WTC11 (cell line): ENCODE measurements at regions not wholly inside any gene's neighbourhood (a gene's known extent, or its start where the extent isn't known, plus 50 kb on each side); places are given as distances from the start of the nearest gene placed in this dataset.

ENCODE experiments used
- ATAC-seq: fragments of 200-7000 bp; cut with Tn5 transposase; 2 replicates; pipeline ENCODE4 v1.10.0; 2021; ENCODE audit warnings: mild to moderate bottlenecking, moderate library complexity
- CTCF ChIA-PET: fragments of 300-600 bp; sonication (Branson Sonifier 250); formaldehyde crosslinking; loops from one replicate; lab custom pipeline; 2021; ENCODE audit warnings: antibody characterized with exemption; lab: Charles Lee
- POLR2A ChIA-PET: fragments of 350-600 bp; sonication (Branson Sonifier 250); formaldehyde crosslinking; loops from one replicate; lab custom pipeline; 2021; ENCODE audit warnings: antibody characterized with exemption; lab: Charles Lee
- DNase-seq: peaks from one replicate; pipeline ENCODE4 v3.0.0; 2021; ENCODE audit warnings: low spot score
- H3K27ac Mint-ChIP-seq: 2 replicates; pipeline ENCODE4 v1.8.0; 2021; ENCODE audit warnings: mixed read lengths
- H3K27me3 Mint-ChIP-seq: 2 replicates; pipeline ENCODE4 v1.8.0; 2021; ENCODE audit warnings: low read depth, mild to moderate bottlenecking, moderate library complexity, mixed read lengths
- H3K36me3 Mint-ChIP-seq: 2 replicates; pipeline ENCODE4 v1.8.0; 2021; ENCODE audit warnings: mixed read lengths
- H3K4me1 Mint-ChIP-seq: 2 replicates; pipeline ENCODE4 v1.8.0; 2022; ENCODE audit warnings: mixed read lengths
- H3K4me3 Mint-ChIP-seq: 2 replicates; pipeline ENCODE4 v1.8.0; 2021; ENCODE audit warnings: mild to moderate bottlenecking, moderate library complexity, mixed read lengths
- H3K9me3 Mint-ChIP-seq: 2 replicates; pipeline ENCODE4 v1.8.0; 2021; ENCODE audit warnings: mixed read lengths
- E2F4 ChIP-seq: sonication (generic); formaldehyde crosslinking; IDR thresholded peaks from 2 replicates; pipeline ENCODE4 v1.8.1; 2022; ENCODE audit warnings: low read depth, mild to moderate bottlenecking, moderate library complexity, missing genetic modification reagents, borderline replicate concordance
- ELF4 ChIP-seq: sonication (generic); formaldehyde crosslinking; IDR thresholded peaks from 2 replicates; pipeline ENCODE4 v1.8.1; 2022; ENCODE audit warnings: low read depth, mild to moderate bottlenecking, moderate library complexity, missing genetic modification reagents
- ESRRA ChIP-seq: sonication (generic); formaldehyde crosslinking; IDR thresholded peaks from 2 replicates; pipeline ENCODE4 v1.8.1; 2022; ENCODE audit warnings: mild to moderate bottlenecking, missing genetic modification reagents, borderline replicate concordance
- ETV6 ChIP-seq: sonication (generic); formaldehyde crosslinking; IDR thresholded peaks from 2 replicates; pipeline ENCODE4 v1.8.1; 2022; ENCODE audit warnings: mild to moderate bottlenecking, missing genetic modification reagents
- FOXJ3 ChIP-seq: sonication (generic); formaldehyde crosslinking; IDR thresholded peaks from 2 replicates; pipeline ENCODE4 v1.9.0; 2021; ENCODE audit warnings: missing genetic modification reagents, mild to moderate bottlenecking, borderline replicate concordance
- FOXP1 ChIP-seq: sonication (generic); formaldehyde crosslinking; IDR thresholded peaks from 2 replicates; pipeline ENCODE4 v1.8.0; 2022; ENCODE audit warnings: missing genetic modification reagents, mild to moderate bottlenecking, moderate library complexity, borderline replicate concordance
- FOXP4 ChIP-seq: sonication (generic); formaldehyde crosslinking; IDR thresholded peaks from 2 replicates; pipeline ENCODE4 v1.8.0; 2022; ENCODE audit warnings: mild to moderate bottlenecking, missing genetic modification reagents
- GABPB1 ChIP-seq: sonication (generic); formaldehyde crosslinking; IDR thresholded peaks from 2 replicates; pipeline ENCODE4 v1.8.1; 2023; ENCODE audit warnings: mild to moderate bottlenecking, missing genetic modification reagents
- IRF1 ChIP-seq: sonication (generic); formaldehyde crosslinking; IDR thresholded peaks from 2 replicates; pipeline ENCODE4 v1.8.0; 2023; ENCODE audit warnings: missing genetic modification reagents
- MXD4 ChIP-seq: fragments of 250-450 bp; sonication (Bioruptor Pico); IDR thresholded peaks from 2 replicates; pipeline ENCODE4 v1.8.0; 2021; ENCODE audit warnings: mild to moderate bottlenecking, moderate library complexity, borderline replicate concordance
- NFYB ChIP-seq: sonication (generic); formaldehyde crosslinking; conservative IDR thresholded peaks from 2 replicates; pipeline ENCODE4 v1.8.0; 2022; ENCODE audit warnings: low read depth, missing genetic modification reagents
- NR3C1 ChIP-seq: sonication (generic); formaldehyde crosslinking; conservative IDR thresholded peaks from 2 replicates; pipeline ENCODE4 v1.8.1; 2023; ENCODE audit warnings: low read depth, mild to moderate bottlenecking, missing genetic modification reagents
- RELA ChIP-seq: sonication (generic); formaldehyde crosslinking; IDR thresholded peaks from 2 replicates; pipeline ENCODE4 v1.8.1; 2022; ENCODE audit warnings: missing genetic modification reagents, mild to moderate bottlenecking, borderline replicate concordance
- SP1 ChIP-seq: sonication (generic); formaldehyde crosslinking; conservative IDR thresholded peaks from 2 replicates; pipeline ENCODE4 v1.8.1; 2022; ENCODE audit warnings: missing genetic modification reagents
- STAT6 ChIP-seq: sonication (generic); formaldehyde crosslinking; conservative IDR thresholded peaks from 2 replicates; pipeline ENCODE4 v1.8.1; 2023; ENCODE audit warnings: mild to moderate bottlenecking, low read depth, missing genetic modification reagents, moderate library complexity
- TCF7 ChIP-seq: sonication (generic); formaldehyde crosslinking; IDR thresholded peaks from 2 replicates; pipeline ENCODE4 v1.8.0; 2022; ENCODE audit warnings: mild to moderate bottlenecking, low read depth, missing genetic modification reagents, moderate library complexity
- TP53 ChIP-seq: sonication (generic); formaldehyde crosslinking; IDR thresholded peaks from 2 replicates; pipeline ENCODE4 v1.8.1; 2023; ENCODE audit warnings: mild to moderate bottlenecking, missing genetic modification reagents
- USF2 ChIP-seq: sonication (generic); formaldehyde crosslinking; IDR thresholded peaks from 2 replicates; pipeline ENCODE4 v1.8.1; 2023; ENCODE audit warnings: mild to moderate bottlenecking, missing genetic modification reagents, moderate library complexity
- ZBTB43 ChIP-seq: sonication (generic); formaldehyde crosslinking; IDR thresholded peaks from 2 replicates; pipeline ENCODE4 v1.8.1; 2023; ENCODE audit warnings: mild to moderate bottlenecking, missing genetic modification reagents
- ZNF219 ChIP-seq: sonication (generic); formaldehyde crosslinking; IDR thresholded peaks from 2 replicates; pipeline ENCODE4 v1.8.0; 2023; ENCODE audit warnings: missing genetic modification reagents, mild to moderate bottlenecking, borderline replicate concordance
- ZNF232 ChIP-seq: sonication (generic); formaldehyde crosslinking; IDR thresholded peaks from 2 replicates; pipeline ENCODE4 v1.8.0; 2022; ENCODE audit warnings: mild to moderate bottlenecking, missing genetic modification reagents
- ZNF317 ChIP-seq: sonication (generic); formaldehyde crosslinking; IDR thresholded peaks from 2 replicates; pipeline ENCODE4 v1.8.1; 2023; ENCODE audit warnings: low read depth, mild to moderate bottlenecking, moderate library complexity, missing genetic modification reagents, borderline replicate concordance
- ZNF416 ChIP-seq: fragments of 250-450 bp; sonication (Bioruptor Pico); IDR thresholded peaks from 2 replicates; pipeline ENCODE4 v1.9.0; 2021; ENCODE audit warnings: mild to moderate bottlenecking, inconsistent platforms
- ZNF532 ChIP-seq: fragments of 250-450 bp; sonication (Bioruptor Pico); IDR thresholded peaks from 2 replicates; pipeline ENCODE4 v1.9.0; 2021; ENCODE audit warnings: mild to moderate bottlenecking, borderline replicate concordance

GRCh38 chr1:222938986-222939385, 124.1 kb downstream of the DISP1 start (continued):
- TF ChIP-seq STAT6 (CRISPR knock-in tag) (no peak), NFYB (CRISPR knock-in tag) (no peak), USF2 (CRISPR knock-in tag) (no peak), ZNF317 (CRISPR knock-in tag) (no peak), SP1 (CRISPR knock-in tag) (no peak), RELA (CRISPR knock-in tag) (no peak), FOXP4 (CRISPR knock-in tag) (no peak), ZNF416 (CRISPR knock-in tag) (no peak), TCF7 (CRISPR knock-in tag) (no peak)
- TF ChIP-seq, all 79 proteins: peak for 0

- ChIA-PET POLR2A (interaction anchor here (1.6 kb wide), 1 partner anchor 16 kb away, joined by 3 read pairs; no protein-coding TSS in a partner anchor), CTCF (no interaction called here)
- Mint-ChIP-seq H3K9me3 (no peaks in the 10 kb centered on the region), H3K36me3 (no peaks in the 10 kb centered on the region), H3K4me3 (no peak overlapping the region), H3K27me3 (no peaks in the 10 kb centered on the region), H3K27ac (no peak overlapping the region), H3K4me1 (peaks cover 11% of the 10 kb centered on the region)
- no peak for DNase-seq
- no peak for ATAC-seq
- no peak for TF ChIP-seq E2F4 (CRISPR knock-in tag)
- TF ChIP-seq NR3C1 = no peak
- no peak for TF ChIP-seq IRF1 (CRISPR knock-in tag)
- TF ChIP-seq ZNF232 (CRISPR knock-in tag) = no peak
- no peak for TF ChIP-seq ZBTB43
- TF ChIP-seq ETV6 (CRISPR knock-in tag) = no peak
- TF ChIP-seq FOXP1 (CRISPR knock-in tag) = no peak
- TF ChIP-seq TP53 (CRISPR knock-in tag) = no peak
- TF ChIP-seq ZNF532 = no peak
- no peak for TF ChIP-seq MXD4
- no peak for TF ChIP-seq GABPB1 (CRISPR knock-in tag)
- TF ChIP-seq ZNF219 = no peak
- no peak for TF ChIP-seq ESRRA (CRISPR knock-in tag)
- no peak for TF ChIP-seq ELF4 (CRISPR knock-in tag)
- TF ChIP-seq FOXJ3 (CRISPR knock-in tag) = no peak
Observed at GRCh38 chr1:222940095-222940494, 125.3 kb downstream of the DISP1 start.
